ENCODE measurements at regions not wholly inside any gene's neighbourhood (a gene's known extent, or its start where the extent isn't known, plus 50 kb on each side); places are given as distances from the start of the nearest gene placed in this dataset.
A peak's percentile ranks its signal among the peaks of the same experiment; 100 is the strongest.
"Not testable (repeated sequence)": the region's sequence is repeated elsewhere in the genome, so short reads cannot be mapped to it uniquely, and the experiment has no call there.

- in situ Hi-C loops (cut with HindIII; ENCODE audit: low sequenced_read_pairs), result no loop called here
- DNase-seq (ENCODE audit: low spot score), result no peak
Measured at GRCh38 chr11:42823546-42823945, 488.2 kb upstream of the API5 start.

GRCh38 chr11:42824067-42824466 is 487.7 kb upstream of the API5 start:
- no peak for DNase-seq (ENCODE audit: low spot score)
- in situ Hi-C loops (cut with HindIII; ENCODE audit: low sequenced_read_pairs), result no loop called here

DNA sequence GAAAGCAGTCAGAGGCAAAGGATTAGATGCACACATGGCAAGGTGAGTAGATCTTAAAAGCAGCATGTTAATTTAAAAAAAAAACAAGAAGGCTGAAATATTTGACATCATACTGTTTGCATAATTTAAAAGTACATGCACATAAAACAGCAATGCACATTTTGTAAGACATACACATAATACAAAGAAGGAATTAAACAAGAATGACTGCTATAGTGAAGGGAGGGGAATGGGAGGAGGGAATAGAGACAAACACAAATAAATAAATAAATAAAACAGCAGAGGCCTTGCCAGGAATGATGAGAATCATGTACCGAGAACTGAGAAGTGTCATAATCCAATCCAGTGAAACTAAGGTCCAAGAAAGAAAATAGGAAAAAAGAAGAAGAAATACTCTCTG is 486.2 kb upstream of the API5 start:
- DNase-seq (ENCODE audit: low spot score), result no peak
- in situ Hi-C loops (cut with HindIII; ENCODE audit: low sequenced_read_pairs), result no loop called here

DNA sequence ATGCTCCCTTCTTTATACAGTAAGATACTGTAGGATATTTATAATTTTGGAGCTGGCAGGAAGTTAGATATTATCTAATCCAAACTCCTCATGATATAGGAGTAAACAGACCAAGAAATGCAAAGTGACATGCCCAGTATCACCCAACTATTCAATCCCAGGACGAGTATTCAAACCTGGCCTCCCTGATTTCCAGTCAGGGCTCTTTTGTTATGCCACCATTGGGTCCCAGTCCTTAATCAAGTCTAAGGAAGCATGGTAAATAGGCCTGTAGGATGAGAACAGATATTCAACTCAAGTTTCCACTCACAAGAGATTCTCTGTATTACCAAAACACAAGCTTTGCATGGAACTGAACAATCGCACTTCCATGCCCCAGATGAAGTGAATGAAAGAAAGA is 484.0 kb upstream of the API5 start:
- no peak for DNase-seq (ENCODE audit: low spot score)
- in situ Hi-C loops (cut with HindIII; ENCODE audit: low sequenced_read_pairs), result no loop called here

- no peak for DNase-seq (ENCODE audit: low spot score)
- in situ Hi-C loops (cut with HindIII; ENCODE audit: low sequenced_read_pairs), result no loop called here
Measured at GRCh38 chr11:42837994-42838393, 473.8 kb upstream of the API5 start.

DNA sequence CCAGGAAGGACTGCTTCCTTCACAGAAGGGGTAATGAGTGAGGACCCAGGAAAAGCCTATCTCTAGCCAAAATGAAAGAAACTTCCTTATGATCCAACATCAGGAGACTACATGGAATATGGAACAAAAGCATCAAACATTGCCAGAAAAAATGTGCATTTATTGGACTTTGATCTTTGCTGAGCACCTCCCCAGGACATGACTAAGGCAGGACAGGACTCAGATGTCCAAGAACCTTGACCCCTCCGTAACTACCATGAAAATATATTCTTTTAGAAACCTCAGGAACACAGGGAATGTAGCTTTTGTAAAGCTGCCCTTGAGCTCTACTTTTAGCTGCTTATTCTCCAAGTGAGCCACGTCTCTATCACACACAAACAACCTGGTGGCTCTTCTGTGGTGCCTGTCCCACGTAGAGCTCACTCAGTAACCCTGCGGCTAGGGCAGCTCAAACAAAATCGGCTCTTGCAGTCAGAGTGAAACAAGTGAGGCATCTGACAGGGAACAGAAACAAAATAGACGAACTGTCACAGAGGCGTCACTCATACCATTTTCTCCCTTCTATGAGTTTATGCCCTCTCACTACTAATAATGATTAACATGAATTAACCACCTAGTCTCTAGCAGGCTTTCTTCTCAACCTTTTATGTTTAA is 471.5 kb upstream of the API5 start:
- in situ Hi-C loops (cut with HindIII; ENCODE audit: low sequenced_read_pairs), result no loop called here
- no peak for DNase-seq (ENCODE audit: low spot score)

GRCh38 chr11:42840860-42841259 is 470.9 kb upstream of the API5 start:
- no peak for DNase-seq (ENCODE audit: low spot score)
- in situ Hi-C loops (cut with HindIII; ENCODE audit: low sequenced_read_pairs), result no loop called here

DNA sequence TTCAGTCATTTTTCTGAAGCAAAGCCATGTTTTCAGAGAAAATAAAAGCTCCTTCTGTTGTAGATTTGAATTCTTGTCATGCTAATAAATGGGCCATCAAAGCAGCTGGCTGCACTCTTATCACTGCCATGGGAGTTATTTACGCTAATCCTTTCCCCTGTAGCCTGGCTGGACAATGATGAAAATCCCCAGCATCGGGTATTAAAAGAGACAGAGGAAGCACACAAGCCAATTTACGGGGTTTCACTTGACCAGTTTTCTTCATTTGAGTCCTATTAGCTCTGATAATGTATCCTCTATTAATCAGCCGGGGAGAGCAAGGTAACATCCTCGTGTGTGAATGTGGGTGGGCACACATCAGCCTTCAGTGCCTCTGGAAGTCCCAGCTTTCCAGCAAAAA is 470.2 kb upstream of the API5 start:
- in situ Hi-C loops (cut with HindIII; ENCODE audit: low sequenced_read_pairs), result no loop called here
- DNase-seq (ENCODE audit: low spot score), result no peak

GRCh38 chr11:42849362-42849761 is 462.4 kb upstream of the API5 start:
- in situ Hi-C loops (cut with HindIII; ENCODE audit: low sequenced_read_pairs), result no loop called here
- no peak for DNase-seq (ENCODE audit: low spot score)

DNA sequence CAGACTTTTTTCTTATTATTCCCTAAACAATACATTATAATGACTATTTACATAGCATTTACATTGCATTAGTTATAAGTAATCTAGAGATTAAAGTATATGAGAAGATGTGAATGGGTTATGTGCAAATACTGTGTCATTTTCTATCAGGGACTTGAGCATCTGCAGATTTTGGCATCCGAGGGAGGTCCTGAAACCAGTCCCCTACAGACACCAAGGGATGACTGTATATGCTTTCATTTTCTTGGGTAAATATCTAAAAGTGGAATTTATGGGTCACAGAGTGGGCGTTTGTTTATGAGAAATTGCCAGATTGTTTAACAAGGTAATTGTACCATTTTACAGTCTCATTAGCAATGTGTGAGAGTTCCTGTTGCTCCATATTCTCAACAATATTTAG is 454.5 kb upstream of the API5 start:
- in situ Hi-C loops (cut with HindIII; ENCODE audit: low sequenced_read_pairs), result no loop called here
- no peak for DNase-seq (ENCODE audit: low spot score)

DNA sequence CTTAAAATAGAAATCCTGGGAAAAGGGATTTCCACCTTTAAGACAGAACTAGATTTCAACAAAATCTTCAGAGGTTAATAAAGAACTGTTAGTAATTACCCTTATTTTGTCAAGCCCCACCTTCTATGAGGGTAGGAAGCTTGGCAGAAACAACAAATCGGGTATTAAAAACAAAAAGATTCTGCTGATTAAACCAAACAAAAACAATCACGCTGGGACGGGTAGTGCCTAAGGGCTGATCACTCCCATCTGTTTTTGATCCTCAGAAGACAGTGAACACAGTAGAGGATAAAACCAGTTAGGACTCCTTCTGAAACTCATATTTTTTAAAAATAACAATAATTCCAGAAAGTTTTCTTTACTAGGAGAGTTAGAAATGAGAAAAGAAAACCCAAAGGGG is 441.3 kb upstream of the API5 start:
- in situ Hi-C loops (cut with HindIII; ENCODE audit: low sequenced_read_pairs), result no loop called here
- DNase-seq (ENCODE audit: low spot score), result peak; percentile 3

- in situ Hi-C loops (cut with HindIII; ENCODE audit: low sequenced_read_pairs); DNase-seq (ENCODE audit: low spot score): not testable (repeated sequence)
Measured at GRCh38 chr11:42873800-42874405, 437.9 kb upstream of the API5 start.

GRCh38 chr11:42881335-42881734 is 430.5 kb upstream of the API5 start:
- DNase-seq (ENCODE audit: low spot score); in situ Hi-C loops (cut with HindIII; ENCODE audit: low sequenced_read_pairs): not testable (repeated sequence)

GRCh38 chr11:42890773-42891172 is 421.0 kb upstream of the API5 start:
- in situ Hi-C loops (cut with HindIII; ENCODE audit: low sequenced_read_pairs), result no loop called here
- DNase-seq (ENCODE audit: low spot score), result no peak

GRCh38 chr11:42901084-42901483 is 410.7 kb upstream of the API5 start:
- in situ Hi-C loops (cut with HindIII; ENCODE audit: low sequenced_read_pairs), result no loop called here
- DNase-seq (ENCODE audit: low spot score), result peak; percentile 18

GRCh38 chr11:42906226-42906625 is 405.6 kb upstream of the API5 start:
- in situ Hi-C loops (cut with HindIII; ENCODE audit: low sequenced_read_pairs), result no loop called here
- no peak for DNase-seq (ENCODE audit: low spot score)

DNA sequence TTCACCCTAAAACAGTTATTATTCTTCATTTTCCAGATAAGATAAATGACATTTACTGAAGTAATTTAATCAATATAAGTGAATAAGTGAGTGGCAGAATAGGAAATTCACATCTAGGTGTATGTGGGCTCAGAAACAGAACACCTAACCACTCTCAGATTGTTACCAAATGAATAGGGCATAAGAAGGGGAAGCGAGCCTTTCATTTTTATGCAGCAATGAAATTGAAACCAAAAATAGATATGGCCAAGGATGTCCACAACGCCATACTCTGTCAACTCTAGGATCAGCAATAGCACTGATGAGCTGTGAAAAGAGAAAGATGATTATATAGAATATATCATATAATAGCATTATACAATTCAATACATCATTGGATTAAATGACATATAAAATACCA is 398.1 kb upstream of the API5 start:
- DNase-seq (ENCODE audit: low spot score), result no peak
- in situ Hi-C loops (cut with HindIII; ENCODE audit: low sequenced_read_pairs), result no loop called here

DNA sequence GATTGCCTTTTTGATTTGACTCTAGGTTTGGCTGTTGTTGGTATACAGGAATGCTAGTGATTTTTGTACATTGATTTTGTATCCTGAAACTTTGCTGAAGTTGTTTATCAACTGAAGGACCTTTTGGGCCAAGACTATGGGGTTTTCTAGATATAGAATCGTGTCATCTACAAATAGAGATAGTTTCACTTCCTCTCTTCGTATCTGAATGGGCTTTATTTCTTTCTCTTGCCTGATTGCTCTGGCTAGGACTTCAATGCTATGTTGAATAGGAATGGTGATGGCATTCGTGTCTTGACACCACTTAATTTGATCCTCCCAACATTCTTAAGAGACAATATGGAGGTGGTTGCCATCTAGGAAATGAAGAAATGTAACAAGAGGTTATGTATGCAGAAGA is 388.1 kb upstream of the API5 start:
- in situ Hi-C loops (cut with HindIII; ENCODE audit: low sequenced_read_pairs), result no loop called here
- no peak for DNase-seq (ENCODE audit: low spot score)

DNA sequence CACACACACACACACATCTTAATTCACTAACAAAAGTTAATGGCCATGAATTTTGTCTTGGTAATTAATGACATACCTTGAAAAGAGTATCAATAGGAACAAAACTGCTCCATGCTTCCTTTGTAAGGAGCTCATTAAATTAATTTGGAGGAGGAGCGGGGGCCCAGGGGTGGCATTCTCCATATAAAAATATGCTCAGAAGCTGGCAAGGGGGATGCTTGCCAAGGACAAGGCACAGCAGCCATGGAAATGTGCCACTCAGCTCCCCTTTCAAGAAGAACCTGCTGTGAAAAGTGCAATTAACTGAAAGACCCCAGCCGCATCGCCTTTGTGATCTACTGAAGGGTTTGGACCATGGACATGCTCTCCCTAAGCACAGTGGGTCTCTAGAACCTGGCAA is 385.9 kb upstream of the API5 start:
- in situ Hi-C loops (cut with HindIII; ENCODE audit: low sequenced_read_pairs), result no loop called here
- no peak for DNase-seq (ENCODE audit: low spot score)

DNA sequence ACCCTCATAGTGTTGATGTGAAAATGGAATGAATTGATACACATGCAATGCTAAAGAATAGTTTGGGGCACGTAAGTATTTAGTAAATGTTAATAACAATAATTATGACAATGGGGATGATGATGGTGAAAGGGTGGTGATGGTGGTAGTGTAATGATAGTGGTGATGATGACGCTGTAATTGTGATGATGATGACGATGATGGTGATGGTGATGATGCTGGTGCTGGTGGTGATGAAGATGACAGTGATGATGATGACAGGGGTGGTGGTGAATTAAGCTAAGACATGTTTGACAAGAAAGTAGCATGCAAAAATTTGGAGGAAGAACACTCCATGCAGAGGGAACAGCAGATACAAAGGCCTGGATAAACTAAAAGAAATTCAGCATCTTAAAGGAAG is 364.4 kb upstream of the API5 start:
- DNase-seq (ENCODE audit: low spot score), result no peak
- in situ Hi-C loops (cut with HindIII; ENCODE audit: low sequenced_read_pairs), result no loop called here

- in situ Hi-C loops (cut with HindIII; ENCODE audit: low sequenced_read_pairs); DNase-seq (ENCODE audit: low spot score): not testable (repeated sequence)
Measured at GRCh38 chr11:42949738-42950376, 361.9 kb upstream of the API5 start.
